GM10266 (cell line): ENCODE measurements at regions not wholly inside any gene's neighbourhood (a gene's known extent, or its start where the extent isn't known, plus 50 kb on each side); places are given as distances from the start of the nearest gene placed in this dataset.

Experiments used
- DNase-seq: peaks from one replicate; pipeline ENCODE4 v3.0.0; 2012; ENCODE audit errors: extremely low spot score
- TF ChIP-seq, protein P1 (sequence below): IDR thresholded peaks from 2 replicates; pipeline ENCODE4 v1.5.1; 2012; ENCODE audit warnings: mild to moderate bottlenecking, low read depth; ENCODE audit not compliant: control insufficient read depth, insufficient read depth; ENCODE audit errors: missing control alignments

DNA sequence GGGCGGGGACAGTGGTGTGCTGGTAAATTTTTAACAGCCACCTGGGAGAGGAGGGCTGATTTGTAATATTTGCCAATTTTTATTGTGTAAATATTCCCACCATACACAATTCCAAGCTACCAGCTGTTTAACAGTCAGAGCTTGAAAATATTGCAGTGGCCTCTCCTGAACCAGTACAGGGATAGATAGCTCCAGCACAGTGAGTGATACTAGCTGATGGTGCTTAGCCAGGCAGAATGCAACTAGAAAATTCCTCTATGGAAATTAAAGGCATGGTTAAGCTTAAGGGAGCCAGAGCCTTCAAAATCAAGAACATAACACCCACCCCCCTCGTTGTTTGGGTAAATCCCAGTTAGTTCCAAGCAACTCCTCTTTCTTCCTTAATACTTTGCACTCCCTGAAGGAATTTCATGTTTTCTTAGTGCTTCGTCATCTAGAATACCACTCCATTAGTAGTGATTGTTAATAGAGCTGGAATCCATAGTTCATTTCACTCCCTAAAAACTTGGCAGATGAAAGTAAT lies 96.6 kb downstream of the CYB561 start:
- TF ChIP-seq, protein P1, sequence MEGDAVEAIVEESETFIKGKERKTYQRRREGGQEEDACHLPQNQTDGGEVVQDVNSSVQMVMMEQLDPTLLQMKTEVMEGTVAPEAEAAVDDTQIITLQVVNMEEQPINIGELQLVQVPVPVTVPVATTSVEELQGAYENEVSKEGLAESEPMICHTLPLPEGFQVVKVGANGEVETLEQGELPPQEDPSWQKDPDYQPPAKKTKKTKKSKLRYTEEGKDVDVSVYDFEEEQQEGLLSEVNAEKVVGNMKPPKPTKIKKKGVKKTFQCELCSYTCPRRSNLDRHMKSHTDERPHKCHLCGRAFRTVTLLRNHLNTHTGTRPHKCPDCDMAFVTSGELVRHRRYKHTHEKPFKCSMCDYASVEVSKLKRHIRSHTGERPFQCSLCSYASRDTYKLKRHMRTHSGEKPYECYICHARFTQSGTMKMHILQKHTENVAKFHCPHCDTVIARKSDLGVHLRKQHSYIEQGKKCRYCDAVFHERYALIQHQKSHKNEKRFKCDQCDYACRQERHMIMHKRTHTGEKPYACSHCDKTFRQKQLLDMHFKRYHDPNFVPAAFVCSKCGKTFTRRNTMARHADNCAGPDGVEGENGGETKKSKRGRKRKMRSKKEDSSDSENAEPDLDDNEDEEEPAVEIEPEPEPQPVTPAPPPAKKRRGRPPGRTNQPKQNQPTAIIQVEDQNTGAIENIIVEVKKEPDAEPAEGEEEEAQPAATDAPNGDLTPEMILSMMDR: no peak
- no peak for DNase-seq

DNA sequence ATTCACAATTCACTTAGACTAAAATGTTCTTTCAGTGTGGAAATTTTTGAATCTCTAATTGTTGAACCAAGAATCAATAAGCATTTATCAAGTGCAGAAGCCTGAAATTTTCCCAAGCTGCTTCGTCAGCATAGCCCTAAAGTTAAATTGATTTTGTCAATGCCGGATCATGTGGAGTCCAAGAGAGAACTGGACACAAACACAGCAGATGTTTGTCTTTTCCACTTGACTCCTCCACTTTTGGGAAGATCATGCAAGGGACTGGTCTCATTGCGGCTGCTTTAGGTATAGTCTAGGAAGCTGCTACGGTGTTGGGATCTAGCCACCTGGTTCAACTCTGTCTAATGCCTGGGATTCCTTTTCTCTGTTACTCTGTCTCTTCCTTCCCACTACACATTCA lies 95.7 kb downstream of the CYB561 start:
- TF ChIP-seq, protein P1: no peak

DNA sequence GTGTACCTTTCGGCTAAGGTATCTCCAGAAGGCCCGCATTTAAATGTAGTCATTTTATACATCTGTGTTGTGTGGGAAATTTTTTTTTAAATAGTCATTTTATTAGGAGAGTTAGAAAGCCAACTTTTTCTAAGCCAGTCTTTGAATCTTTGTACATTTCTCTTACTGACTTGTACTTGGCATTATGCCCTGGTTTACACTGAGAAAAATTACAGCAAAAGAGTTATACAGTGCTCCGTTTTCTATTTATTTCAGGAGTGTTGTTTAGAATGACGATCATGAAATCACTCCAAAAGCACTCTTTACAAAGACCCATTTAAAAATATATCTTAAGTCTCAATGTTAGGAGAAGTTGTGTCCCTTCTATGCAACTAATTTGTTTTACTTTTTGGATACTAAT lies 91.8 kb downstream of the CYB561 start:
- DNase-seq: no peak
- TF ChIP-seq, protein P1: no peak

More for the DNA sequence above, 95.7 kb downstream of the CYB561 start:
- DNase-seq: no peak

DNA sequence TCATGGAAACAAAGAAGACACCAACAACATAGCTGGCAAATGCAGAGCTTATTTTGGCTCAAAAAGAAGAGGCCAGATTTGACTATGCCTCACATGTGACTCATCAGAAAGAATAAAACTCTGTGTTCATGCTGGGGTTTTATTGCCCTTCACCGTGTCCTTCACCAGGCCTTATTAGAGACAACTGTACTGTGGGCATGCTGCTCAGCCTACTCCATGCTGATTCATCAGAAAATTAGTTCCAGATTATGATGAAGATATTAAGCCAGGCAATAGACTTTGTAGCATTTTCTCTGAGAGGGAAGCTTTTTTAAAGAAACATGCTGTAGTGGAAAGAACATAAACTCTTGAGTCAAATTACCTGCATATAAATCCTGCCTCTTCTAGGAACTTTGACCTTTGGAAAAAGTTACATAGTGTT lies 89.8 kb downstream of the CYB561 start:
- DNase-seq: no peak
- TF ChIP-seq, protein P1: no peak

DNA sequence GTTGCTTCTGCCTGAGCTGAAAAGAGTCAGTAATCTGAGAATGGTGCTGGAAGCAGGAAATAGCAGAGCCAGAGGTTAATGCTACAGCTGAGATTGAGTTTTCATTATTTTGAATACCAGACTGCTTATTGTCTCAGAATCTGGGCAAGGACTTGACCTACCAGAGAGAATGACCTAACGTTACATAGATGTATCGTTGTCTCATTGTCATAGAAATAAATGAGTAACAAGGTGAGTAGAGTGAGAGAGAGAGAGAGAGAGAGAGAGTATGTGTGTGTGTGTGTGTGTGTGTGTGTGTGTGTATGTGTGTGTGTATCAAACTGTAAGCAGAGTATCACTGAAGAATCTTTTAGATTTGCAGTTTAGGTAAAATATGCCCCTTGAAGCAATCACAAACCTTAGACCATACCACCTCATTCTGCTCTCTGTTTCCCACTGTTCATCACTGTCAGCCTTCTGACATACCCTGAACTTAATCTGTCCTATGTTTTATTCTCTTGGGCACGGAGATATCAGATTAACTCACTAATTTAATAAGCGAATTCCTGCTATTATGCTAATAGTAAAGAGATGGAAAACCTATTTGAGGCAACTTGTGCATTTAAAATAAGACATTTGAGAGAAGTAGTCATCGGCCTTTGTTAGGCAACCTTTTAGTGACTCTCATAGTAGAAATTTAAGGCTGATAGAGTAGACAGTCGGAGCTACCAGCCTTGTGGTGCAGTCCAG lies 87.8 kb downstream of the CYB561 start:
- DNase-seq: no peak
- TF ChIP-seq, protein P1: no peak

DNA sequence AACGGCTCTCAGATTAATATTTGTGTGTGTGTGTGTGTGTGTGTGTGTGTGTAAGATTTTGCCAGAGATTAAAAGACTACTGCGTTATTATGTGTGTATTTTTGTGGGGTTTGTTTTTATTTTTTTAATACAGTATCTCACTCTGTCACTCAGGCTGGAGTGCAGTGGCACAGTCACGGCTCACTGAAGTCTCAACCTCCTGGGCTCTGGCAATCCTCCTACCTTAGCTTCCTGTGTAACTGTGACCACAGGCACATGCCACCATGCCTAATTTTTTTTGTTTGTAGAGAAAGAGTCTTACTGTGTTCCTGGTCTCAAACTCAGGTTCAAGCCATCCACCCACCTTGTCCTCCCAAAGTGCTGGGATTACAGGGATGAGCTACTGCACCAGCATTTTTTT lies 87.2 kb downstream of the CYB561 start:
- DNase-seq: no peak
- TF ChIP-seq, protein P1: no peak

DNA sequence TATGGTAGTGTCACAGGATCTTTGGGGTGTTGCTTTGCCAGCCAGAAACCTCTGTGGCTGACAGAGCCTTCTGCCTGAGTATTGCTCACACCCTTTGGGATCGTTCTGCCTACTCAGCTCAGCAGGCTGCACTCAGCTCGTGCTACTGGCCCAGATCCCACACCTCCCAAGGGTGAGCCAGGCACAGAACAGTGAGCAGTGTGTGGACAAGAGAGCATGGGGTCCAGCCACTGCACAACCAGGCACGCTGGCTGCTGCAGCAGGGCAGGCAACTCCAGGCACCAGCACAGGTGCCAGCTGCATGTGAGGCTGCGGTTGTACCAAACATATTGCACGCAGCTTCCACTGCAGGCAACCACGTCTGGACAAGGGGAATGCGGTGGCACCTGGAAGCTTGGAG lies 84.9 kb downstream of the CYB561 start:
- TF ChIP-seq, protein P1: no peak
- DNase-seq: no peak
